ENCODE measurements at regions not wholly inside any gene's neighbourhood (a gene's known extent, or its start where the extent isn't known, plus 50 kb on each side); places are given as distances from the start of the nearest gene placed in this dataset.

GRCh38 chr2:57443973-57444521 is 602.6 kb upstream of the VRK2 start:
- no peak for TF ChIP-seq CTCF (IDR thresholded peaks at IDR 0.05; ENCODE audit: borderline replicate concordance, insufficient read depth, low read depth, low read length)
- H3K4me3 ChIP-seq (ENCODE audit: low read depth, low read length), result no peak overlapping the region

GRCh38 chr2:57444752-57445430 is 601.7 kb upstream of the VRK2 start:
- no peak for TF ChIP-seq CTCF (IDR thresholded peaks at IDR 0.05; ENCODE audit: borderline replicate concordance, insufficient read depth, low read depth, low read length)
- no peak overlapping the region for H3K4me3 ChIP-seq (ENCODE audit: low read depth, low read length)

GRCh38 chr2:57448816-57449215 is 597.8 kb upstream of the VRK2 start:
- no peak overlapping the region for H3K4me3 ChIP-seq (ENCODE audit: low read depth, low read length)
- no peak for TF ChIP-seq CTCF (IDR thresholded peaks at IDR 0.05; ENCODE audit: borderline replicate concordance, insufficient read depth, low read depth, low read length)

- H3K4me3 ChIP-seq (ENCODE audit: low read depth, low read length), result no peak overlapping the region
- TF ChIP-seq CTCF (IDR thresholded peaks at IDR 0.05; ENCODE audit: borderline replicate concordance, insufficient read depth, low read depth, low read length), result no peak
These were observed 596.4 kb upstream of the VRK2 start for GRCh38 chr2:57450170-57450569.

GRCh38 chr2:57452634-57453033 is 594.0 kb upstream of the VRK2 start:
- TF ChIP-seq CTCF (IDR thresholded peaks at IDR 0.05; ENCODE audit: borderline replicate concordance, insufficient read depth, low read depth, low read length), result no peak
- no peak overlapping the region for H3K4me3 ChIP-seq (ENCODE audit: low read depth, low read length)

- H3K4me3 ChIP-seq (ENCODE audit: low read depth, low read length), result no peak overlapping the region
- no peak for TF ChIP-seq CTCF (IDR thresholded peaks at IDR 0.05; ENCODE audit: borderline replicate concordance, insufficient read depth, low read depth, low read length)
These were observed 592.7 kb upstream of the VRK2 start for GRCh38 chr2:57453945-57454344.

All from GM12875 (cell line).